ENCODE measurements at regions not wholly inside any gene's neighbourhood (a gene's known extent, or its start where the extent isn't known, plus 50 kb on each side); places are given as distances from the start of the nearest gene placed in this dataset.
A peak's percentile ranks its signal among the peaks of the same experiment; 100 is the strongest.

DNA sequence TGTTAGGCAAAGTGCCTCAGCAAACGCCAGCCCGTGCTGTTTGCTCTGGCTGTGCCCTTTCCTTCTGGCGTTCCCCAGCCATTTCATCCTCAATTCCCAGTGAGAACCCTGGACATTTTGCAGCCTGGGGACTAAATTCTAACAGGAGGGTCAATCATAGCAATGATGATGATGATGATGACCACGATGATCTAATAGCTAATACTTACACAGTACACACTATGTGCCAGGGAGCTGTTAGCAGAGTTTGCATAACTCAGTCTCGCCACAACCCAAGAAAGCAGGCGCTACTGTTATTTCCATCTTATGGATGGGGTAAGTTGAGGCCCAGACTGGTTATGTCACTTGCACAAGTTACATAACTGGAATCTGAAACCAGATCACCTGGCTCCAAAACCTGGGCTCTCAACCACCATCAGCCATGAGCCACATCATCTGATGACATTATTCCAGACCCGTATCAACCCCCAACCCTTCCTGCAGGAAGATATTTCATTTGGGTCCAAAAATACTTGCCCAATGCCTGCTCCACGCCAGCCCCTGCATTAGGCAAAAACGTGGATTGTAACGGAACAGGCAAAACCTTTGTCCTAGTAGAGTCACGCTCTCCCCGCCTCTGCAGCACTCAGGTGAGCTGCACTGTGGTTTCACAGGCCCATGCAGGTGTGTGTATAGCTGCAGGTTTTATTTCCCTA lies 132.6 kb upstream of the SERPIND1 start:
- no peaks in the 10 kb centered on the region for H3K4me1 ChIP-seq (ENCODE audit: control insufficient read depth, insufficient read depth, low read length)
- no peak for TF ChIP-seq ZNF658 (tag by site-specific recombination; IDR thresholded peaks at IDR 0.05)
- no peak for TF ChIP-seq ZNF530 (tag by site-specific recombination; IDR thresholded peaks at IDR 0.05; ENCODE audit: low read depth)
- TF ChIP-seq ZNF624 (tag by site-specific recombination; IDR thresholded peaks at IDR 0.05): no peak
- no peak for TF ChIP-seq KLF8 (tag by site-specific recombination; IDR thresholded peaks at IDR 0.05)
- no peak for TF ChIP-seq MYNN (tag by site-specific recombination; IDR thresholded peaks at IDR 0.05; ENCODE audit: borderline replicate concordance)
- no peak for TF ChIP-seq ZNF791 (tag by site-specific recombination; IDR thresholded peaks at IDR 0.05)
- no peak for TF ChIP-seq ZNF23 (tag by site-specific recombination; IDR thresholded peaks at IDR 0.05; ENCODE audit: borderline replicate concordance)
- no peak for TF ChIP-seq HOXA7 (CRISPR knock-in tag; IDR thresholded peaks at IDR 0.05; ENCODE audit: borderline replicate concordance)
- no peak for TF ChIP-seq ZNF311 (tag by site-specific recombination; IDR thresholded peaks at IDR 0.05; ENCODE audit: borderline replicate concordance)
- no peak for TF ChIP-seq ZNF223 (tag by site-specific recombination; IDR thresholded peaks at IDR 0.05)
- TF ChIP-seq, protein P1, sequence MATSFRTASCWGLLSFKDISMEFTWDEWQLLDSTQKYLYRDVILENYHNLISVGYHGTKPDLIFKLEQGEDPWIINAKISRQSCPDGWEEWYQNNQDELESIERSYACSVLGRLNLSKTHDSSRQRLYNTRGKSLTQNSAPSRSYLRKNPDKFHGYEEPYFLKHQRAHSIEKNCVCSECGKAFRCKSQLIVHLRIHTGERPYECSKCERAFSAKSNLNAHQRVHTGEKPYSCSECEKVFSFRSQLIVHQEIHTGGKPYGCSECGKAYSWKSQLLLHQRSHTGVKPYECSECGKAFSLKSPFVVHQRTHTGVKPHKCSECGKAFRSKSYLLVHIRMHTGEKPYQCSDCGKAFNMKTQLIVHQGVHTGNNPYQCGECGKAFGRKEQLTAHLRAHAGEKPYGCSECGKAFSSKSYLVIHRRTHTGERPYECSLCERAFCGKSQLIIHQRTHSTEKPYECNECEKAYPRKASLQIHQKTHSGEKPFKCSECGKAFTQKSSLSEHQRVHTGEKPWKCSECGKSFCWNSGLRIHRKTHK (tag by site-specific recombination; IDR thresholded peaks at IDR 0.05): no peak
- no peak for TF ChIP-seq ZNF596 (tag by site-specific recombination; IDR thresholded peaks at IDR 0.05)
- TF ChIP-seq ZNF133 (tag by site-specific recombination; IDR thresholded peaks at IDR 0.05): no peak
- TF ChIP-seq, protein P2, sequence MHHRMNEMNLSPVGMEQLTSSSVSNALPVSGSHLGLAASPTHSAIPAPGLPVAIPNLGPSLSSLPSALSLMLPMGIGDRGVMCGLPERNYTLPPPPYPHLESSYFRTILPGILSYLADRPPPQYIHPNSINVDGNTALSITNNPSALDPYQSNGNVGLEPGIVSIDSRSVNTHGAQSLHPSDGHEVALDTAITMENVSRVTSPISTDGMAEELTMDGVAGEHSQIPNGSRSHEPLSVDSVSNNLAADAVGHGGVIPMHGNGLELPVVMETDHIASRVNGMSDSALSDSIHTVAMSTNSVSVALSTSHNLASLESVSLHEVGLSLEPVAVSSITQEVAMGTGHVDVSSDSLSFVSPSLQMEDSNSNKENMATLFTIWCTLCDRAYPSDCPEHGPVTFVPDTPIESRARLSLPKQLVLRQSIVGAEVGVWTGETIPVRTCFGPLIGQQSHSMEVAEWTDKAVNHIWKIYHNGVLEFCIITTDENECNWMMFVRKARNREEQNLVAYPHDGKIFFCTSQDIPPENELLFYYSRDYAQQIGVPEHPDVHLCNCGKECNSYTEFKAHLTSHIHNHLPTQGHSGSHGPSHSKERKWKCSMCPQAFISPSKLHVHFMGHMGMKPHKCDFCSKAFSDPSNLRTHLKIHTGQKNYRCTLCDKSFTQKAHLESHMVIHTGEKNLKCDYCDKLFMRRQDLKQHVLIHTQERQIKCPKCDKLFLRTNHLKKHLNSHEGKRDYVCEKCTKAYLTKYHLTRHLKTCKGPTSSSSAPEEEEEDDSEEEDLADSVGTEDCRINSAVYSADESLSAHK (tag by site-specific recombination; IDR thresholded peaks at IDR 0.05): no peak
- H3K9me3 ChIP-seq (ENCODE audit: control insufficient read depth, insufficient read depth, low read depth, low read length): no peaks in the 10 kb centered on the region
- H3K27ac ChIP-seq (ENCODE audit: extremely low read depth, low read depth, low read length): no peak overlapping the region
- ChIA-PET POLR2A (interaction anchor here (0.6 kb wide), 1 partner anchor 40 kb away, joined by 4 read pairs; no protein-coding TSS in a partner anchor), CTCF (interaction anchor here (1.0 to 1.4 kb wide), 3 partner anchors 30 to 77 kb away, joined by 3 to 6 read pairs (median 4); no protein-coding TSS in a partner anchor)
- no peaks in the 10 kb centered on the region for H3K36me3 ChIP-seq (ENCODE audit: control insufficient read depth in 2 of 2, insufficient read depth in 1 of 2, low read length in 2 of 2)
- no peak overlapping the region for H3K4me3 ChIP-seq (ENCODE audit: low read depth, low read length)

GRCh38 chr22:20641919-20642579 lies 131.9 kb upstream of the SERPIND1 start:
- Histone ChIP-seq H3K9me3 (ENCODE audit: control insufficient read depth, insufficient read depth, low read depth, low read length) (no peaks in the 10 kb centered on the region), H3K27ac (ENCODE audit: extremely low read depth, low read depth, low read length) (no peak overlapping the region), H3K4me1 (ENCODE audit: control insufficient read depth, insufficient read depth, low read length) (no peaks in the 10 kb centered on the region), H3K4me3 (ENCODE audit: low read depth, low read length) (no peak overlapping the region), H3K36me3 (ENCODE audit: control insufficient read depth in 2 of 2, insufficient read depth in 1 of 2, low read length in 2 of 2) (no peaks in the 10 kb centered on the region)
- POLR2A ChIA-PET: interaction anchor here (0.6 to 0.9 kb wide), 2 partner anchors 15 to 40 kb away, joined by 4 read pairs; no protein-coding TSS in a partner anchor
- no peak for TF ChIP-seq ZNF202 (tag by site-specific recombination; IDR thresholded peaks at IDR 0.05; ENCODE audit: borderline replicate concordance)
- TF ChIP-seq ZNF768 (tag by site-specific recombination; IDR thresholded peaks at IDR 0.05): 0 out of 2 replicates have a peak, but pooled peaks have one; percentile 23
- CTCF ChIA-PET: interaction anchor here (1.0 to 1.4 kb wide), 3 partner anchors 31 to 77 kb away, joined by 3 to 6 read pairs (median 3); no protein-coding TSS in a partner anchor

Data from HEK293 (cell line).